NCI-H187 treated with DMSO at 0.1 percent for 48 hours (cell line): ENCODE measurements at regions not wholly inside any gene's neighbourhood (a gene's known extent, or its start where the extent isn't known, plus 50 kb on each side); places are given as distances from the start of the nearest gene placed in this dataset.

Source experiments
- DNase-seq: peaks from one replicate; lab custom pipeline; 2025; lab: John Stamatoyannopoulos, UW

- no peak for DNase-seq
Measured at GRCh38 chr1:195082183-195082582, 1526.1 kb downstream of the KCNT2 start.

- no peak for DNase-seq
Measured at GRCh38 chr1:195076682-195077081, 1531.6 kb downstream of the KCNT2 start.

GRCh38 chr1:195075973-195076372 is 1532.3 kb downstream of the KCNT2 start:
- no peak for DNase-seq

GRCh38 chr1:195071461-195071860 is 1536.8 kb downstream of the KCNT2 start:
- DNase-seq: no peak

- DNase-seq: no peak
Measured at GRCh38 chr1:195065437-195065836, 1542.8 kb downstream of the KCNT2 start.

GRCh38 chr1:195064358-195064757 is 1543.9 kb downstream of the KCNT2 start:
- no peak for DNase-seq

- no peak for DNase-seq
Measured at GRCh38 chr1:195054217-195054687, 1554.0 kb downstream of the KCNT2 start.

- no peak for DNase-seq
Measured at GRCh38 chr1:195053478-195053877, 1554.8 kb downstream of the KCNT2 start.

- DNase-seq: no peak
Measured at GRCh38 chr1:195047772-195048171, 1560.5 kb downstream of the KCNT2 start.

- no peak for DNase-seq
Measured at GRCh38 chr1:195045072-195045471, 1563.2 kb downstream of the KCNT2 start.

GRCh38 chr1:195030793-195031192 is 1577.4 kb downstream of the KCNT2 start:
- no peak for DNase-seq

- no peak for DNase-seq
Measured at GRCh38 chr1:195026792-195027191, 1581.4 kb downstream of the KCNT2 start.

- DNase-seq: no peak
Measured at GRCh38 chr1:195019385-195019784, 1588.9 kb downstream of the KCNT2 start.

GRCh38 chr1:195012995-195013394 is 1595.2 kb downstream of the KCNT2 start:
- no peak for DNase-seq

GRCh38 chr1:195005338-195005737 is 1602.9 kb downstream of the KCNT2 start:
- DNase-seq: no peak

GRCh38 chr1:194990483-194990882 is 1617.8 kb downstream of the KCNT2 start:
- no peak for DNase-seq

- DNase-seq: no peak
Measured at GRCh38 chr1:194975913-194976312, 1632.3 kb downstream of the KCNT2 start.

- DNase-seq: no peak
Measured at GRCh38 chr1:194968916-194969315, 1639.3 kb downstream of the KCNT2 start.

GRCh38 chr1:194959795-194960194 is 1648.4 kb downstream of the KCNT2 start:
- DNase-seq: no peak

GRCh38 chr1:194952171-194952570 is 1656.1 kb downstream of the KCNT2 start:
- DNase-seq: no peak

- no peak for DNase-seq
Measured at GRCh38 chr1:194950584-194950983, 1657.7 kb downstream of the KCNT2 start.

GRCh38 chr1:194940336-194941030 is 1667.8 kb downstream of the KCNT2 start:
- no peak for DNase-seq

- DNase-seq: no peak
Measured at GRCh38 chr1:194935864-194936263, 1672.4 kb downstream of the KCNT2 start.

- DNase-seq: no peak
Measured at GRCh38 chr1:194931166-194931565, 1677.1 kb downstream of the KCNT2 start.
